Keratinocyte (primary cell): ENCODE measurements at regions not wholly inside any gene's neighbourhood (a gene's known extent, or its start where the extent isn't known, plus 50 kb on each side); places are given as distances from the start of the nearest gene placed in this dataset.

Experiments
- DNase-seq: peaks from one replicate; pipeline ENCODE4 v3.0.0-alpha.2; 2011; ENCODE audit warnings: low read depth, missing footprints, low spot score
- FAIRE-seq: peaks from 2 replicates; lab custom pipeline; 2011; peaks lifted over from hg19 to GRCh38; lab: Jason Lieb, UNC
- H2AFZ ChIP-seq: 2 replicates; pipeline ENCODE4 v1.6.0; 2012; ENCODE audit warnings: low read length, control low read depth, inconsistent platforms; ENCODE audit not compliant: control insufficient read depth
- H3K27ac ChIP-seq: 2 replicates; pipeline ENCODE4 v1.5.1; 2011; ENCODE audit warnings: low read length; ENCODE audit not compliant: control insufficient read depth, insufficient read depth
- H3K27me3 ChIP-seq: 3 replicates; pipeline ENCODE4 v1.6.0; 2011; ENCODE audit warnings: low read length; ENCODE audit not compliant: control insufficient read depth, insufficient read depth; ENCODE audit errors: extremely low read depth
- H3K36me3 ChIP-seq, 2 experiments: 2 replicates in 1 of 2; 3 replicates in 1 of 2; pipeline ENCODE4 v1.5.1; 2011; ENCODE audit warnings: low read length in 2 of 2, mild to moderate bottlenecking in 1 of 2; ENCODE audit not compliant: control insufficient read depth in 2 of 2, insufficient read depth in 2 of 2; ENCODE audit errors: extremely low read depth in 1 of 2
- H3K4me1 ChIP-seq: 3 replicates; pipeline ENCODE4 v1.5.1; 2011; ENCODE audit warnings: low read length; ENCODE audit not compliant: control insufficient read depth, insufficient read depth; ENCODE audit errors: extremely low read depth
- H3K4me2 ChIP-seq: 3 replicates; pipeline ENCODE4 v1.6.0; 2011; ENCODE audit warnings: low read depth, low read length; ENCODE audit not compliant: control insufficient read depth, insufficient read depth; ENCODE audit errors: extremely low read depth
- H3K4me3 ChIP-seq, 3 experiments: fragments of 200-600 bp in 1 of 3; sonication (generic) in 1 of 3; 2 replicates in 2 of 3; 3 replicates in 1 of 3; pipeline ENCODE4 v1.5.1; 2011 to 2016; ENCODE audit warnings: low read length in 3 of 3, mild to moderate bottlenecking in 3 of 3, control low read depth in 2 of 3, inconsistent platforms in 1 of 3, low read depth in 1 of 3, mixed read lengths in 1 of 3, mixed run types in 1 of 3, moderate library complexity in 1 of 3; ENCODE audit not compliant: control insufficient read depth in 2 of 3, insufficient read depth in 2 of 3; ENCODE audit errors: extremely low read depth in 1 of 3
- H3K79me2 ChIP-seq: 2 replicates; pipeline ENCODE4 v1.6.0; 2012; ENCODE audit warnings: low read length; ENCODE audit not compliant: control insufficient read depth, insufficient read depth
- H3K9ac ChIP-seq: 3 replicates; pipeline ENCODE4 v1.6.0; 2011; ENCODE audit warnings: low read length; ENCODE audit not compliant: control insufficient read depth, insufficient read depth; ENCODE audit errors: extremely low read depth
- H3K9me1 ChIP-seq: 3 replicates; pipeline ENCODE4 v1.6.0; 2011; ENCODE audit warnings: low read length; ENCODE audit not compliant: control insufficient read depth, insufficient read depth; ENCODE audit errors: extremely low read depth
- H3K9me3 ChIP-seq: 2 replicates; pipeline ENCODE4 v1.5.1; 2012; ENCODE audit warnings: low read depth, low read length; ENCODE audit not compliant: control insufficient read depth
- H4K20me1 ChIP-seq: 3 replicates; pipeline ENCODE4 v1.6.0; 2011; ENCODE audit warnings: low read length; ENCODE audit not compliant: control insufficient read depth, insufficient read depth; ENCODE audit errors: extremely low read depth
- CTCF ChIP-seq, 3 experiments: IDR thresholded peaks in 1 of 3; conservative IDR thresholded peaks in 1 of 3; optimal IDR thresholded peaks in 1 of 3; 2 replicates in 2 of 3; 3 replicates in 1 of 3; pipeline versions ENCODE3 to v1.5.1; 2011; ENCODE audit warnings: low read length in 3 of 3, mild to moderate bottlenecking in 3 of 3, moderate library complexity in 2 of 3, control low read depth in 1 of 3, inconsistent platforms in 1 of 3; ENCODE audit not compliant: insufficient read depth in 2 of 3; ENCODE audit errors: extremely low read depth in 1 of 3
- EZH2 ChIP-seq: IDR thresholded peaks from one replicate; pipeline ENCODE4 v1.6.1; 2012; ENCODE audit warnings: inconsistent platforms, mild to moderate bottlenecking, low read length, moderate library complexity
- dilution Hi-C: fragments of 300-500 bp; cut with MboI; formaldehyde crosslinking; loops from one replicate; pipeline ENCODE4 v1.7.0; 2020; ENCODE audit warnings: low sequenced_read_pairs; ENCODE audit not compliant: extremely low pct_ligation_motif_present

- no peaks in the 10 kb centered on the region for H3K36me3 ChIP-seq
- H2AFZ ChIP-seq = no peak overlapping the region
- H3K79me2 ChIP-seq = no peaks in the 10 kb centered on the region
- dilution Hi-C loops = no loop called here
- H3K27ac ChIP-seq = no peak overlapping the region
- no peaks in the 10 kb centered on the region for H4K20me1 ChIP-seq
- H3K9me3 ChIP-seq = no peaks in the 10 kb centered on the region
- no peak for FAIRE-seq
- no peak for DNase-seq
- no peaks in the 10 kb centered on the region for H3K9me1 ChIP-seq
- no peak overlapping the region for H3K4me2 ChIP-seq
- no peak overlapping the region for H3K9ac ChIP-seq
- TF ChIP-seq CTCF (optimal IDR thresholded peaks at IDR 0.05 in 1 of 3, IDR thresholded peaks at IDR 0.05 in 1 of 3, conservative IDR thresholded peaks at IDR 0.05 in 1 of 3; ENCODE audit: extremely low read depth in 1 of 3, insufficient read depth in 2 of 3, low read length in 3 of 3) = no peak
- no peak for TF ChIP-seq EZH2
- no peaks in the 10 kb centered on the region for H3K4me1 ChIP-seq
- H3K27me3 ChIP-seq = no peaks in the 10 kb centered on the region
- no peak overlapping the region for H3K4me3 ChIP-seq
Measured at GRCh38 chr12:102548543-102548942, 68.2 kb upstream of the IGF1 start.

- no peaks in the 10 kb centered on the region for H3K9me3 ChIP-seq
- H3K4me3 ChIP-seq = no peak overlapping the region
- dilution Hi-C loops = no loop called here
- no peak overlapping the region for H3K9ac ChIP-seq
- no peaks in the 10 kb centered on the region for H4K20me1 ChIP-seq
- no peaks in the 10 kb centered on the region for H3K36me3 ChIP-seq
- H2AFZ ChIP-seq = no peak overlapping the region
- no peaks in the 10 kb centered on the region for H3K27me3 ChIP-seq
- DNase-seq = no peak
- no peak overlapping the region for H3K4me2 ChIP-seq
- FAIRE-seq = no peak
- no peaks in the 10 kb centered on the region for H3K79me2 ChIP-seq
- no peaks in the 10 kb centered on the region for H3K4me1 ChIP-seq
- TF ChIP-seq CTCF (optimal IDR thresholded peaks at IDR 0.05 in 1 of 3, IDR thresholded peaks at IDR 0.05 in 1 of 3, conservative IDR thresholded peaks at IDR 0.05 in 1 of 3; ENCODE audit: extremely low read depth in 1 of 3, insufficient read depth in 2 of 3, low read length in 3 of 3) (no peak), EZH2 (no peak)
- no peaks in the 10 kb centered on the region for H3K9me1 ChIP-seq
- no peak overlapping the region for H3K27ac ChIP-seq
Measured at GRCh38 chr12:102543494-102544485, 63.4 kb upstream of the IGF1 start.
